Stimulated activated CD4-positive, alpha-beta T cell treated with anti-CD3 and anti-CD28 coated beads, Interleukin-12 subunit alpha, Interleukin-12 subunit beta, amount 100 ng/mL, for 48 hours (primary cell): ENCODE measurements at regions not wholly inside any gene's neighbourhood (a gene's known extent, or its start where the extent isn't known, plus 50 kb on each side); places are given as distances from the start of the nearest gene placed in this dataset.
"Not testable (repeated sequence)": the region's sequence is repeated elsewhere in the genome, so short reads cannot be mapped to it uniquely, and the experiment has no call there.

Experiments used
- DNase-seq, 3 donors: peaks; one replicate each; pipeline ENCODE4 v3.0.0-alpha.2; 2020; ENCODE audit warnings: low read depth in 2 of 3, low spot score in 1 of 3

- not testable (repeated sequence) for DNase-seq
Measured at GRCh38 chr5:100398815-100399214, 136.4 kb upstream of the FAM174A start.

GRCh38 chr5:100379254-100379858 lies 155.8 kb upstream of the FAM174A start:
- not testable (repeated sequence) for DNase-seq

GRCh38 chr5:100364757-100365478 lies 170.3 kb upstream of the FAM174A start:
- DNase-seq = not testable (repeated sequence)

GRCh38 chr5:100364343-100364742 lies 170.8 kb upstream of the FAM174A start:
- DNase-seq = not testable (repeated sequence)

- DNase-seq = not testable (repeated sequence)
Measured at GRCh38 chr5:100359998-100360397, 175.2 kb upstream of the FAM174A start.

GRCh38 chr5:100346269-100346668 lies 188.9 kb upstream of the FAM174A start:
- DNase-seq = not testable (repeated sequence)

GRCh38 chr5:100341485-100341884 lies 193.7 kb upstream of the FAM174A start:
- DNase-seq = not testable (repeated sequence)

- DNase-seq = no peak
Measured at GRCh38 chr5:100322483-100322882, 212.7 kb upstream of the FAM174A start.

GRCh38 chr5:100319885-100320284 lies 215.3 kb upstream of the FAM174A start:
- no peak for DNase-seq

GRCh38 chr5:100313657-100314056 lies 221.5 kb upstream of the FAM174A start:
- DNase-seq = no peak

- DNase-seq = no peak
Measured at GRCh38 chr5:100311806-100312205, 223.4 kb upstream of the FAM174A start.

- DNase-seq = no peak
Measured at GRCh38 chr5:100306000-100306399, 229.2 kb upstream of the FAM174A start.

GRCh38 chr5:100303216-100303615 lies 232.0 kb upstream of the FAM174A start:
- no peak for DNase-seq

- DNase-seq = no peak
Measured at GRCh38 chr5:100299261-100299660, 235.9 kb upstream of the FAM174A start.

- no peak for DNase-seq
Measured at GRCh38 chr5:100276071-100276470, 259.1 kb upstream of the FAM174A start.

- DNase-seq = no peak
Measured at GRCh38 chr5:100275631-100276030, 259.5 kb upstream of the FAM174A start.

- DNase-seq = no peak
Measured at GRCh38 chr5:100273846-100274580, 261.2 kb upstream of the FAM174A start.

- no peak for DNase-seq
Measured at GRCh38 chr5:100270023-100270771, 265.0 kb upstream of the FAM174A start.

- no peak for DNase-seq
Measured at GRCh38 chr5:100260968-100261367, 274.2 kb upstream of the FAM174A start.

GRCh38 chr5:100252944-100253343 lies 282.2 kb upstream of the FAM174A start:
- no peak for DNase-seq

GRCh38 chr5:100252037-100252436 lies 283.1 kb upstream of the FAM174A start:
- DNase-seq = no peak
